ENCODE measurements at regions not wholly inside any gene's neighbourhood (a gene's known extent, or its start where the extent isn't known, plus 50 kb on each side); places are given as distances from the start of the nearest gene placed in this dataset.
"Not testable (repeated sequence)": the region's sequence is repeated elsewhere in the genome, so short reads cannot be mapped to it uniquely, and the experiment has no call there.

GRCh38 chr15:79535536-79535935 is 103.4 kb downstream of the MINAR1 start:
- H3K27ac ChIP-seq: no peak overlapping the region

GRCh38 chr15:79538527-79538926 is 106.4 kb downstream of the MINAR1 start:
- no peak for DNase-seq (ENCODE audit: low read depth, low spot score)
- H3K27ac ChIP-seq: no peak overlapping the region

More at GRCh38 chr15:79535536-79535935, 103.4 kb downstream of the MINAR1 start:
- DNase-seq (ENCODE audit: low read depth, low spot score): no peak

GRCh38 chr15:79539401-79539800 is 107.3 kb downstream of the MINAR1 start:
- DNase-seq (ENCODE audit: low read depth, low spot score): no peak

GRCh38 chr15:79540551-79540950 is 108.4 kb downstream of the MINAR1 start:
- no peak for DNase-seq (ENCODE audit: low read depth, low spot score)
- H3K27ac ChIP-seq: no peak overlapping the region

More at GRCh38 chr15:79539401-79539800, 107.3 kb downstream of the MINAR1 start:
- H3K27ac ChIP-seq: no peak overlapping the region

- DNase-seq (ENCODE audit: low read depth, low spot score): no peak
- no peak overlapping the region for H3K27ac ChIP-seq
These were observed 109.1 kb downstream of the MINAR1 start for GRCh38 chr15:79541196-79541595.

- no peak overlapping the region for H3K27ac ChIP-seq
These were observed 111.0 kb downstream of the MINAR1 start for GRCh38 chr15:79543097-79543496.

GRCh38 chr15:79549196-79549595 is 117.1 kb downstream of the MINAR1 start:
- no peak overlapping the region for H3K27ac ChIP-seq
- DNase-seq (ENCODE audit: low read depth, low spot score): no peak

More at GRCh38 chr15:79543097-79543496, 111.0 kb downstream of the MINAR1 start:
- no peak for DNase-seq (ENCODE audit: low read depth, low spot score)

- no peak overlapping the region for H3K27ac ChIP-seq
- no peak for DNase-seq (ENCODE audit: low read depth, low spot score)
These were observed 128.2 kb downstream of the MINAR1 start for GRCh38 chr15:79560384-79560783.

GRCh38 chr15:79561982-79562381 is 129.8 kb downstream of the MINAR1 start:
- H3K27ac ChIP-seq: no peak overlapping the region
- DNase-seq (ENCODE audit: low read depth, low spot score): no peak

- no peak overlapping the region for H3K27ac ChIP-seq
- DNase-seq (ENCODE audit: low read depth, low spot score): no peak
These were observed 130.3 kb downstream of the MINAR1 start for GRCh38 chr15:79562403-79562815.

GRCh38 chr15:79562899-79563298 is 130.8 kb downstream of the MINAR1 start:
- no peak overlapping the region for H3K27ac ChIP-seq
- DNase-seq (ENCODE audit: low read depth, low spot score): no peak

GRCh38 chr15:79570004-79570403 is 137.9 kb downstream of the MINAR1 start:
- no peak overlapping the region for H3K27ac ChIP-seq
- DNase-seq (ENCODE audit: low read depth, low spot score): no peak

- H3K27ac ChIP-seq: no peak overlapping the region
- no peak for DNase-seq (ENCODE audit: low read depth, low spot score)
These were observed 140.7 kb downstream of the MINAR1 start for GRCh38 chr15:79572691-79573404.

- not testable (repeated sequence) for H3K27ac ChIP-seq; DNase-seq (ENCODE audit: low read depth, low spot score)
These were observed 142.5 kb downstream of the MINAR1 start for GRCh38 chr15:79574431-79575273.

GRCh38 chr15:79582650-79583049 is 150.5 kb downstream of the MINAR1 start:
- no peak overlapping the region for H3K27ac ChIP-seq
- DNase-seq (ENCODE audit: low read depth, low spot score): no peak

GRCh38 chr15:79592126-79592525 is 160.0 kb downstream of the MINAR1 start:
- no peak overlapping the region for H3K27ac ChIP-seq
- DNase-seq (ENCODE audit: low read depth, low spot score): no peak

GRCh38 chr15:79593119-79593869 is 161.2 kb downstream of the MINAR1 start:
- no peak for DNase-seq (ENCODE audit: low read depth, low spot score)

GRCh38 chr15:79595306-79595705 is 163.2 kb downstream of the MINAR1 start:
- H3K27ac ChIP-seq: no peak overlapping the region

More at GRCh38 chr15:79593119-79593869, 161.2 kb downstream of the MINAR1 start:
- H3K27ac ChIP-seq: no peak overlapping the region

GRCh38 chr15:79595995-79596622 is 164.0 kb downstream of the MINAR1 start:
- H3K27ac ChIP-seq: no peak overlapping the region
- DNase-seq (ENCODE audit: low read depth, low spot score): peak; percentile 60

More at GRCh38 chr15:79595306-79595705, 163.2 kb downstream of the MINAR1 start:
- no peak for DNase-seq (ENCODE audit: low read depth, low spot score)

GRCh38 chr15:79598639-79599038 is 166.5 kb downstream of the MINAR1 start:
- H3K27ac ChIP-seq: no peak overlapping the region
- DNase-seq (ENCODE audit: low read depth, low spot score): no peak
